ENCODE measurements at regions not wholly inside any gene's neighbourhood (a gene's known extent, or its start where the extent isn't known, plus 50 kb on each side); places are given as distances from the start of the nearest gene placed in this dataset.

GRCh38 chr11:87861030-87861429 is 314.2 kb downstream of the RAB38 start:
- TF ChIP-seq POLR2A (IDR thresholded peaks at IDR 0.05; ENCODE audit: low read length) (no peak), GATA1 (IDR thresholded peaks at IDR 0.05; ENCODE audit: low read depth, low read length) (no peak)

All from erythroblast (primary cell).